GM23338 (cell line): ENCODE measurements at regions not wholly inside any gene's neighbourhood (a gene's known extent, or its start where the extent isn't known, plus 50 kb on each side); places are given as distances from the start of the nearest gene placed in this dataset.

Experiments used
- CTCF ChIP-seq, 2 experiments: fragments of 200-600 bp in 1 of 2; sonication (generic) in 1 of 2; conservative IDR thresholded peaks; 2 replicates each; pipeline versions ENCODE4 v1.5.1 to v1.6.1; 2016 to 2017; ENCODE audit warnings: antibody characterized with exemption in 2 of 2, low read depth in 2 of 2, mild to moderate bottlenecking in 2 of 2, moderate library complexity in 1 of 2
- EZH2 ChIP-seq: fragments of 200-600 bp; sonication (generic); IDR thresholded peaks from one replicate; pipeline ENCODE4 v1.8.0; 2017; ENCODE audit warnings: antibody characterized with exemption, mild to moderate bottlenecking, low read depth; ENCODE audit not compliant: unreplicated experiment
- EZH2phosphoT487 ChIP-seq: fragments of 200-600 bp; sonication (generic); IDR thresholded peaks from one replicate; pipeline ENCODE4 v1.8.1; 2018; ENCODE audit warnings: antibody characterized with exemption; ENCODE audit not compliant: unreplicated experiment
- ZNF331 ChIP-seq: fragments of 250-450 bp; sonication (Bioruptor Pico); IDR thresholded peaks from 2 replicates; pipeline ENCODE4 v1.5.0; 2020; ENCODE audit warnings: low read depth, mild to moderate bottlenecking, moderate library complexity

GRCh38 chr11:134689886-134690285, 277.8 kb upstream of the B3GAT1 start:
- TF ChIP-seq EZH2 = no peak
- TF ChIP-seq ZNF331 (CRISPR knock-in tag) = no peak
- no peak for TF ChIP-seq CTCF (conservative IDR thresholded peaks at IDR 0.05; ENCODE audit: low read depth in 2 of 2)
- no peak for TF ChIP-seq EZH2phosphoT487
